Keratinocyte (primary cell): ENCODE measurements at regions not wholly inside any gene's neighbourhood (a gene's known extent, or its start where the extent isn't known, plus 50 kb on each side); places are given as distances from the start of the nearest gene placed in this dataset.

ENCODE experiments used
- DNase-seq: peaks from one replicate; pipeline ENCODE4 v3.0.0-alpha.2; 2011; ENCODE audit warnings: low read depth, missing footprints, low spot score
- FAIRE-seq: peaks from 2 replicates; lab custom pipeline; 2011; peaks lifted over from hg19 to GRCh38; lab: Jason Lieb, UNC
- H2AFZ ChIP-seq: 2 replicates; pipeline ENCODE4 v1.6.0; 2012; ENCODE audit warnings: low read length, control low read depth, inconsistent platforms; ENCODE audit not compliant: control insufficient read depth
- H3K27ac ChIP-seq: 2 replicates; pipeline ENCODE4 v1.5.1; 2011; ENCODE audit warnings: low read length; ENCODE audit not compliant: control insufficient read depth, insufficient read depth
- H3K27me3 ChIP-seq: 3 replicates; pipeline ENCODE4 v1.6.0; 2011; ENCODE audit warnings: low read length; ENCODE audit not compliant: control insufficient read depth, insufficient read depth; ENCODE audit errors: extremely low read depth
- H3K36me3 ChIP-seq, 2 experiments: 2 replicates in 1 of 2; 3 replicates in 1 of 2; pipeline ENCODE4 v1.5.1; 2011; ENCODE audit warnings: low read length in 2 of 2, mild to moderate bottlenecking in 1 of 2; ENCODE audit not compliant: control insufficient read depth in 2 of 2, insufficient read depth in 2 of 2; ENCODE audit errors: extremely low read depth in 1 of 2
- H3K4me1 ChIP-seq: 3 replicates; pipeline ENCODE4 v1.5.1; 2011; ENCODE audit warnings: low read length; ENCODE audit not compliant: control insufficient read depth, insufficient read depth; ENCODE audit errors: extremely low read depth
- H3K4me2 ChIP-seq: 3 replicates; pipeline ENCODE4 v1.6.0; 2011; ENCODE audit warnings: low read depth, low read length; ENCODE audit not compliant: control insufficient read depth, insufficient read depth; ENCODE audit errors: extremely low read depth
- H3K4me3 ChIP-seq, 3 experiments: fragments of 200-600 bp in 1 of 3; sonication (generic) in 1 of 3; 2 replicates in 2 of 3; 3 replicates in 1 of 3; pipeline ENCODE4 v1.5.1; 2011 to 2016; ENCODE audit warnings: low read length in 3 of 3, mild to moderate bottlenecking in 3 of 3, control low read depth in 2 of 3, inconsistent platforms in 1 of 3, low read depth in 1 of 3, mixed read lengths in 1 of 3, mixed run types in 1 of 3, moderate library complexity in 1 of 3; ENCODE audit not compliant: control insufficient read depth in 2 of 3, insufficient read depth in 2 of 3; ENCODE audit errors: extremely low read depth in 1 of 3
- H3K79me2 ChIP-seq: 2 replicates; pipeline ENCODE4 v1.6.0; 2012; ENCODE audit warnings: low read length; ENCODE audit not compliant: control insufficient read depth, insufficient read depth
- H3K9ac ChIP-seq: 3 replicates; pipeline ENCODE4 v1.6.0; 2011; ENCODE audit warnings: low read length; ENCODE audit not compliant: control insufficient read depth, insufficient read depth; ENCODE audit errors: extremely low read depth
- H3K9me1 ChIP-seq: 3 replicates; pipeline ENCODE4 v1.6.0; 2011; ENCODE audit warnings: low read length; ENCODE audit not compliant: control insufficient read depth, insufficient read depth; ENCODE audit errors: extremely low read depth
- H3K9me3 ChIP-seq: 2 replicates; pipeline ENCODE4 v1.5.1; 2012; ENCODE audit warnings: low read depth, low read length; ENCODE audit not compliant: control insufficient read depth
- H4K20me1 ChIP-seq: 3 replicates; pipeline ENCODE4 v1.6.0; 2011; ENCODE audit warnings: low read length; ENCODE audit not compliant: control insufficient read depth, insufficient read depth; ENCODE audit errors: extremely low read depth
- EZH2 ChIP-seq: IDR thresholded peaks from one replicate; pipeline ENCODE4 v1.6.1; 2012; ENCODE audit warnings: inconsistent platforms, mild to moderate bottlenecking, low read length, moderate library complexity
- dilution Hi-C: fragments of 300-500 bp; cut with MboI; formaldehyde crosslinking; loops from one replicate; pipeline ENCODE4 v1.7.0; 2020; ENCODE audit warnings: low sequenced_read_pairs; ENCODE audit not compliant: extremely low pct_ligation_motif_present
- TF ChIP-seq, protein P1 (sequence below), 3 experiments: IDR thresholded peaks in 1 of 3; conservative IDR thresholded peaks in 1 of 3; optimal IDR thresholded peaks in 1 of 3; 2 replicates in 2 of 3; 3 replicates in 1 of 3; pipeline versions ENCODE3 to v1.5.1; 2011; ENCODE audit warnings: low read length in 3 of 3, mild to moderate bottlenecking in 3 of 3, moderate library complexity in 2 of 3, control low read depth in 1 of 3, inconsistent platforms in 1 of 3; ENCODE audit not compliant: insufficient read depth in 2 of 3; ENCODE audit errors: extremely low read depth in 1 of 3

DNA sequence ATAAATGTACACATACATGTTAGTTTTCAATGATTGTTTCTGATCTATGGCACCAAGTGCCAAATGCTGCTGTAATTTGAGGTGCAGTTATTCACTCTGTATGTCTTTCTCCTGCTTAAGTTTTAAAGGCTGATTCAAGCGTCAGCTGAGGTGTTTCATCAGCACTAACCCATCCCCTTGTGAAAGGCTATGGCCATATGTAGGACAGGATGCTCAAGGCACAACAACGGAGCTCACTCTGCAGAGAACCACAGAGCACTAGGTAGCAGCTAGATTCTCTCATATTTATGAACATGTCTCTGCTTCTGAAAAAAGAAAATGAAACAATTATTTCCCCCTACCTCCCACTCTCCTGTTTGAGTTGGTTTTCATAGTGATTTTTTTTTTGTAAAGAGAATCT is 340.0 kb upstream of the TMCO5A start:
- H3K27ac ChIP-seq = no peak overlapping the region
- H3K9ac ChIP-seq = no peak overlapping the region
- H3K27me3 ChIP-seq = no peaks in the 10 kb centered on the region
- no peaks in the 10 kb centered on the region for H4K20me1 ChIP-seq
- no peaks in the 10 kb centered on the region for H3K79me2 ChIP-seq
- no peaks in the 10 kb centered on the region for H3K9me3 ChIP-seq
- DNase-seq (no peak), FAIRE-seq (no peak)
- no peaks in the 10 kb centered on the region for H3K9me1 ChIP-seq
- TF ChIP-seq EZH2 = no peak
- TF ChIP-seq, protein P1, sequence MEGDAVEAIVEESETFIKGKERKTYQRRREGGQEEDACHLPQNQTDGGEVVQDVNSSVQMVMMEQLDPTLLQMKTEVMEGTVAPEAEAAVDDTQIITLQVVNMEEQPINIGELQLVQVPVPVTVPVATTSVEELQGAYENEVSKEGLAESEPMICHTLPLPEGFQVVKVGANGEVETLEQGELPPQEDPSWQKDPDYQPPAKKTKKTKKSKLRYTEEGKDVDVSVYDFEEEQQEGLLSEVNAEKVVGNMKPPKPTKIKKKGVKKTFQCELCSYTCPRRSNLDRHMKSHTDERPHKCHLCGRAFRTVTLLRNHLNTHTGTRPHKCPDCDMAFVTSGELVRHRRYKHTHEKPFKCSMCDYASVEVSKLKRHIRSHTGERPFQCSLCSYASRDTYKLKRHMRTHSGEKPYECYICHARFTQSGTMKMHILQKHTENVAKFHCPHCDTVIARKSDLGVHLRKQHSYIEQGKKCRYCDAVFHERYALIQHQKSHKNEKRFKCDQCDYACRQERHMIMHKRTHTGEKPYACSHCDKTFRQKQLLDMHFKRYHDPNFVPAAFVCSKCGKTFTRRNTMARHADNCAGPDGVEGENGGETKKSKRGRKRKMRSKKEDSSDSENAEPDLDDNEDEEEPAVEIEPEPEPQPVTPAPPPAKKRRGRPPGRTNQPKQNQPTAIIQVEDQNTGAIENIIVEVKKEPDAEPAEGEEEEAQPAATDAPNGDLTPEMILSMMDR (optimal IDR thresholded peaks at IDR 0.05 in 1 of 3, IDR thresholded peaks at IDR 0.05 in 1 of 3, conservative IDR thresholded peaks at IDR 0.05 in 1 of 3; ENCODE audit: extremely low read depth in 1 of 3, insufficient read depth in 2 of 3, low read length in 3 of 3) = no peak
- dilution Hi-C loops = no loop called here
- no peak overlapping the region for H2AFZ ChIP-seq
- H3K36me3 ChIP-seq = no peaks in the 10 kb centered on the region
- H3K4me3 ChIP-seq = no peak overlapping the region
- H3K4me1 ChIP-seq = no peaks in the 10 kb centered on the region
- H3K4me2 ChIP-seq = no peak overlapping the region

DNA sequence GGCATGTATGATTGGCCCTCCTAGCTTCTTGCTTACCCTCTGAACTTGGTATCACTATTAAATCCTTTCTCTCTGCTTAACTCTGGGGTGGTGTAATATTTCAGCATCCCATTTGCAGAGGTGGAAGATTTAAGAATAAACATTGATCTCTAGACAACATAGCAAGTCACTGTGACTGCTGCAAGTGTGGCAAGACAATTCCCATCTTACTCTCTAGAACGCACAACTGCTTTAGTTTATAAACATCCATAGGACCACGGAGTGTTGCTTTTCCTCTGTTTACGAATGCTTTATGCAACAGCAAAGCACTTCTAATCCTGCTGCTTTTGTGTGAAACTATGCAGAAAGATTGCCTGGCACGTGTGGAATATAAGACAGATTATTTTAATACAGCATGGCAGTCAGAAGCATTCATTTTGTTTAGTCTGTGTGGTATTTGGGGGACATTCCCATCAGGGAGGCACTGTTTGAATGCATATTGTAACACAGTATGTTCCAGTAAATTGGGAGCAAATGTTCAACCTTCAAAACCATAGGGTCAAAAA is 338.9 kb upstream of the TMCO5A start:
- Histone ChIP-seq H3K36me3 (no peaks in the 10 kb centered on the region), H4K20me1 (no peaks in the 10 kb centered on the region), H3K27ac (no peak overlapping the region), H3K4me3 (no peak overlapping the region), H3K9me1 (no peaks in the 10 kb centered on the region), H3K4me1 (no peaks in the 10 kb centered on the region), H3K4me2 (no peak overlapping the region), H3K9ac (no peak overlapping the region), H2AFZ (no peak overlapping the region), H3K79me2 (no peaks in the 10 kb centered on the region), H3K9me3 (no peaks in the 10 kb centered on the region), H3K27me3 (no peaks in the 10 kb centered on the region)
- TF ChIP-seq, protein P1 (optimal IDR thresholded peaks at IDR 0.05 in 1 of 3, IDR thresholded peaks at IDR 0.05 in 1 of 3, conservative IDR thresholded peaks at IDR 0.05 in 1 of 3; ENCODE audit: extremely low read depth in 1 of 3, insufficient read depth in 2 of 3, low read length in 3 of 3) = no peak
- no peak for TF ChIP-seq EZH2
- dilution Hi-C loops = no loop called here
- no peak for FAIRE-seq
- no peak for DNase-seq
